AML-193 (cell line): ENCODE measurements at regions not wholly inside any gene's neighbourhood (a gene's known extent, or its start where the extent isn't known, plus 50 kb on each side); places are given as distances from the start of the nearest gene placed in this dataset.
"Not testable (repeated sequence)": the region's sequence is repeated elsewhere in the genome, so short reads cannot be mapped to it uniquely, and the experiment has no call there.

Experiments used
- DNase-seq, 2 experiments: peaks; one replicate each; lab custom pipeline; 2025; lab: John Stamatoyannopoulos, UW

DNA sequence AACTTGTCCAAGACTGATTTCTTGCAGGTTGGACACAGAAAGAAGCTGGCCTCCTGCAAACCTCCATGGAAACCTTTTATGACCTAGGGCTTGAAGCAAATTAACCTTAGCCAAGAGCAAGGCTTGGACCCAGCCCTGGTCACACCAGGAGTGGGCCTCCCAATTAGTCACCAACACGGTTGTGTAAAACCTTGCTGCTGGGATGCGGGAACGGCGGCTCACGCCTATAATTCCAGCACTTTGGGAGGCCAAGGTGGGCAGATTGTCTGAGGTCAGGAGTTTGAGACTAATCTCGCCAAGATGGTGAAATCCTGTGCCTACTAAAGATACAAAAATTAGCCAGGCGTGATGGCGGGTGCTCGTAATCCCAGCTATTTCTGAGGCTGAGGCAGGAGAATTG is 419.9 kb downstream of the AASDHPPT start:
- no peak for DNase-seq

DNA sequence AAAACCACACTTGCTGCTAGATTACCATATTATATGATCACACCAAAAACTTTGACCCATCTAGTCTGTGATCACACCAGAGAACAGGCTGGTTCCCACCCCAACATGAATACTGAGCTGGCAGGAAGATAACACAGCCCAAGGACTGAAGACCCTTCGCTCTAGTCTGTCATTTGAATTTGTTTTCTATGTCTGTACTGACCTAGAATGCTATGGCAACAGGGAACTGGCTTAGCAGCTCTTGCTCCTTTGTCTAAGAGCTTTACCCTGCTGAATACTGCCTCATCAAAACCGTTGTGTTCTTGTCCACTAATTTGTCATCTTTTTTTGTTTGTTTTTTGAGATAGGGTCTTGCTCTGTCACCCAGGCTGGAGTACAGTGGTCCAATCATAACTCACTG is 420.4 kb downstream of the AASDHPPT start:
- DNase-seq = no peak

DNA sequence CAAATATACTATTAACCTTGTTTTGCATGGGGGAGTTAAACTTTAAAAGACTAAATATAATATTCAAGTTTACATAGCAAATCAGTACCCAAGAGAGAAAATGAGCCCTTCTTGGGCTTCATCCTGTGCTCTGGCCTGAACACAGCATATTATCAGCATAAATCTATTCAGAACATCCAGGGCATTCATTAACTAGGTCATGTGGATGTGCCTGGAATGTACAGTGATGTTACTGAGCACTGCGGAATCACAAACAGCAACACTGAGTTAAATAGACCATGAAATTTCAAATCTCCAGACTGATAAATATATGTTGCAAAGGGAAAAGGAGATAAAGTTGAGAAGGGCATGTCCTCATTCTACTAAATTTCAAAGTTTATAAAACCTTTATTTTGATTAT is 426.4 kb downstream of the AASDHPPT start:
- no peak for DNase-seq

DNA sequence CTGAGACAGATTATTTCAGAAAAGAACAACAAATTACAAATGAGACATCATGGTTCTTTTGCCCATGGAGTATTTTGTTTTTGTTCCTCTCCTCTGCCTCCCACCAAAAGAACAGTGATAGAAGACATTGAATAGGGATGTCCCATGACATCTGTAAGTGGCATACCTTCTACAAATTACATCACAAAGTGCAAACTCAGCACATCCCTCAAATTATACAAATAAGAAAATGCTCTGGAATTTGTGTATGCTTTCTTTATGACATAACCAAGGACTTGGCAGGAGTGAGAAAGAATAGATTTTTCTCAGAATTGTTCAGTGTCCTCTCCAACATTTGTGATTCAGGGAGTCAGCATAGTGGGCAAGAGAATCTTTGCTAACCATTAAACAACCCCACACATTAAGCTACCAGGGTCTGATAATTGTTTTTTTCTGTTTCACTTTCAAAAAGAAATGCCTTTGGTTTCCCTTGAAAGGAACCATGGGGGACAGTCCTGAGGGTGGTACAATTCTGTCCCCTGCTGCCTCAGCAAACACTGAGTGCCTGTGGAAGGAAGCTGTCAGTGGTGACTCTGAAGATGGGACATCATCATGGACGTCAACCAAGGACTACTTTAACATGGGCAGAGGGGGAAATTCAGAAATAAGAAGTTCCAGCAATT is 430.3 kb downstream of the AASDHPPT start:
- no peak for DNase-seq

GRCh38 chr11:106514706-106515105 is 437.2 kb downstream of the AASDHPPT start:
- no peak for DNase-seq

DNA sequence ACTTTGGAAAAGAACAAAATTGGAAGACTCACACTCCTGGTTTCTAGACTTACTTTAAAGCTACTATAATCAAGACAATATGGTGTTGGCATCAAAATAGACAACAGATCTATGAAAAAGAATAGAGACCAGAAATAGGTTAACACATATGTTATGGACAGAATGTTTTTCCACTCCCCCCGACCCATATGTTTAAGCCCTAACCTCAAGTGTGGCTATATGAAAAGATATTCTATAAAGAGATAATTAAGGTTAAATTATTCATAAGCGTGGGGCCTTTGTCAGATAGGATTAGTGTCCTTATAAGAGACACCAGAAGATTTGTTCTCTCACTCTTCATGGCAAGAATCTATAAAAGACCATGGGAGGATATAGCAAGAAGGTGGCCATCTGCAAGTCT is 440.0 kb downstream of the AASDHPPT start:
- no peak for DNase-seq

GRCh38 chr11:106520146-106520912 is 442.9 kb downstream of the AASDHPPT start:
- DNase-seq = no peak

DNA sequence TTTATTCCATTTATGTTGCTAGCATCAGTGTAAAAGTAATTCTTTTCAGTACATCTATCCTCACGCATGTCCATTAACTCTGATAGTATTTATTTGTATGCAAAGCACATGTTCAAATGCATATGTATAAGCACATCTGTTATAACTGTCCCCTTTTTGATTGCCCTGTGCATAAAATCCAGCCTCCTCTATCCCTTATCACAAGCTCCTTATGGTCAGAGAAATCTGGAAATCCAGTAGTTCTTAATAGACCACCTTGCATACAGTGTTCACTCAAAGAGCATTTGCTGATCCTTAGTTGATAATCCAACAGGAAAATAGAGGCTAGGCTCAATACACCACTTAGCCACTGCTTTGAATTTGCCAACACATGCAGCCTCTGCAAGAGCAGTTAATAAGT is 443.5 kb downstream of the AASDHPPT start:
- no peak for DNase-seq

DNA sequence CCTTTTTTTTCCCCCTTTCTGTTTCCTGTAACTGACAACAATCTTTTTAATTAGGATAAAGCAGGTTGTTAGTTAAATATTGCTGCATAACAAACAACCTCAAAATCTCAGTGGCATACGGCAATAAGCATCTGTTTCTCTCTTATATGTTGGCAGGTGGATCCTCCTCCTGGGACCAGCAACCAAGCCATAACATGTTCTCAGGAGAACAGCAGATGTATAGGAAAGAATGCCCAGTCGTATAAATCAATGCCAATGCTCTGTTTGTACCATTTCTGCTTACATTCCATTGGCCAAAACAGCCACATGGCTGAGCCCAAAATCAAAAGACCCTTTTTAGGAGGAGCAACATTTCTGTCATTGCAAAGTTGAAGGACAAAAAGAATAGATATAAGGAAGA is 445.7 kb downstream of the AASDHPPT start:
- no peak for DNase-seq

GRCh38 chr11:106523921-106524320 is 446.5 kb downstream of the AASDHPPT start:
- DNase-seq = no peak

GRCh38 chr11:106524436-106524835 is 447.0 kb downstream of the AASDHPPT start:
- no peak for DNase-seq

DNA sequence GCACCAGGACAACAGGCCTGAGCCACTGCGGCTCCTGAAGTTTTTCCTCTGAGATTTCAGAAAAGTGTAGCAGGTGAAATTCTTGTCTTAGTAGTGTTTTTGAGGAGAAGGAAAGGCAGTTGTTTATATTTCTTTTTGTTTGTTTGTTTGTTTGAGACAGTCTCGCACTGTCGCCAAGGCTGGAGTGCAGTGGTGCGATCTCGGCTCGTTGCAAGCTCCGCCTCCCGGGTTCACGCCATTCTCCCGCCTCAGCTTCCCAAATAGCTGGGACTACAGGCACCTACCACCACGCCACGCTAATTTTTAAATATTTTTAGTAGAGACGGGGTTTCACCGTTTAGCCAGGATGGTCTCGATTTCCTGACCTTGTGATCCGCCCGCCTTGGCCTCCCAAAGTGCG is 454.2 kb downstream of the AASDHPPT start:
- not testable (repeated sequence) for DNase-seq

GRCh38 chr11:106533046-106533445 is 455.6 kb downstream of the AASDHPPT start:
- DNase-seq = no peak

- no peak for DNase-seq
These were observed 462.5 kb downstream of the AASDHPPT start for GRCh38 chr11:106540001-106540400.

- DNase-seq = no peak
These were observed 469.9 kb downstream of the GUCY1A2 start for GRCh38 chr11:106548406-106548805.

- no peak for DNase-seq
These were observed 466.3 kb downstream of the GUCY1A2 start for GRCh38 chr11:106551744-106552673.

GRCh38 chr11:106552694-106553203 is 465.5 kb downstream of the GUCY1A2 start:
- DNase-seq = no peak

DNA sequence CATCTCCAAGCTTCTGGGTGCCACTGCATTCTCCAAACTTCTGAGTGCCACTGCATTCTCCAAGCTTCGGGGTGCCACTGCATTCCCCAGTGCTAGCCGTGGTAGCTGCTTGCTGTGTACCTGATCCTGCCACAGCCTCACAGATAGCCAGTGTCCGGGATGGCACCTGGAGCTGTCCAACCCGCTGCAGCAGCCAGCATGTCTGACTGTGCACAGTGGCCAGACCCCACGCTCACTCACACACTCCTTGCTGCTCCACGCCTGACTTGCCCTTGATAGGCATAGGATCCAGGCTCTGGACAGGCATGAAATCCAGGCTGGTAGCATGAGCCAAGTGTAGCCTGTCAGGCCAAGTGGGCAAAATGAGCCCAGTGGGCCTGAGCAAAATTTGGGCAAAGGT is 465.0 kb downstream of the GUCY1A2 start:
- DNase-seq = no peak

GRCh38 chr11:106555566-106556250 is 462.6 kb downstream of the GUCY1A2 start:
- not testable (repeated sequence) for DNase-seq

- DNase-seq = no peak
These were observed 452.9 kb downstream of the GUCY1A2 start for GRCh38 chr11:106565326-106565725.

GRCh38 chr11:106568632-106569031 is 449.6 kb downstream of the GUCY1A2 start:
- no peak for DNase-seq

GRCh38 chr11:106577384-106577783 is 440.9 kb downstream of the GUCY1A2 start:
- DNase-seq = not testable (repeated sequence)
